ENCODE measurements at regions not wholly inside any gene's neighbourhood (a gene's known extent, or its start where the extent isn't known, plus 50 kb on each side); places are given as distances from the start of the nearest gene placed in this dataset.

DNA sequence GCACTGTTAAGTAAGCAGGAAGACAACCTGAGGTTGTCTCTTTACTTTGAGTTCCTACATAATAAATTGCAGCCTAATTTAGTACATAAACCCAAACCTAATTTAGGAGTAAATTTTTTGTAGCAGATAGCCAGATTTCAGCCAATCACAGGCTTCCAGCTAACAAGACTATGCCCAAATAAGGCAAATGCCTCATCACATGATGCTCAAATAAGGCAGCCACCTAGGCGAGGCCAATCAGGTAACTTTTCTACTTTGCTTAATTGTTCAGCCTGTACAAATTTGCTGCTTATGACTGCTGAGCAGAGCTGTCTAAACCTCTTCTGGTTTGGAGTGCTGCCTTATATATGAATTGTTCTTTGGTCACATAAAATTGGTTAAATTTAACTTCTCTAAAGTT, 1118.7 kb upstream of the TMEM132C start:
- no peak for DNase-seq
- Histone ChIP-seq H3K4me1 (replicated peaks; ENCODE audit: insufficient read depth) (no peaks in the 10 kb centered on the region), H4K20me1 (ENCODE audit: insufficient read depth) (no peaks in the 10 kb centered on the region), H3F3A (ENCODE audit: insufficient read depth, low read depth) (no peaks in the 10 kb centered on the region), H3K36me3 (ENCODE audit: low read depth) (no peaks in the 10 kb centered on the region), H3K79me2 (ENCODE audit: low read depth) (no peaks in the 10 kb centered on the region), H2AFZ (no peak overlapping the region), H3K27ac (no peak overlapping the region), H3K9me3 (ENCODE audit: insufficient read depth, low read depth) (no peaks in the 10 kb centered on the region), H3K4me3 (no peak overlapping the region), H3K27me3 (ENCODE audit: insufficient read depth, low read depth) (no peaks in the 10 kb centered on the region), H3K4me2 (no peak overlapping the region), H3K9me2 (ENCODE audit: insufficient read depth) (no peaks in the 10 kb centered on the region)
- POLR2A ChIA-PET (ENCODE audit: unreplicated experiment), result no interaction called here
- TF ChIP-seq EZH2 (IDR thresholded peaks at IDR 0.05; ENCODE audit: low read depth), result no peak
- TF ChIP-seq, protein P1, sequence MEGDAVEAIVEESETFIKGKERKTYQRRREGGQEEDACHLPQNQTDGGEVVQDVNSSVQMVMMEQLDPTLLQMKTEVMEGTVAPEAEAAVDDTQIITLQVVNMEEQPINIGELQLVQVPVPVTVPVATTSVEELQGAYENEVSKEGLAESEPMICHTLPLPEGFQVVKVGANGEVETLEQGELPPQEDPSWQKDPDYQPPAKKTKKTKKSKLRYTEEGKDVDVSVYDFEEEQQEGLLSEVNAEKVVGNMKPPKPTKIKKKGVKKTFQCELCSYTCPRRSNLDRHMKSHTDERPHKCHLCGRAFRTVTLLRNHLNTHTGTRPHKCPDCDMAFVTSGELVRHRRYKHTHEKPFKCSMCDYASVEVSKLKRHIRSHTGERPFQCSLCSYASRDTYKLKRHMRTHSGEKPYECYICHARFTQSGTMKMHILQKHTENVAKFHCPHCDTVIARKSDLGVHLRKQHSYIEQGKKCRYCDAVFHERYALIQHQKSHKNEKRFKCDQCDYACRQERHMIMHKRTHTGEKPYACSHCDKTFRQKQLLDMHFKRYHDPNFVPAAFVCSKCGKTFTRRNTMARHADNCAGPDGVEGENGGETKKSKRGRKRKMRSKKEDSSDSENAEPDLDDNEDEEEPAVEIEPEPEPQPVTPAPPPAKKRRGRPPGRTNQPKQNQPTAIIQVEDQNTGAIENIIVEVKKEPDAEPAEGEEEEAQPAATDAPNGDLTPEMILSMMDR (conservative IDR thresholded peaks at IDR 0.05), result no peak
- CTCF ChIA-PET, result no interaction called here
- BruUV-seq (replicated peaks), result no TSS peak
- intact Hi-C loops (cut with micrococcal nuclease; ENCODE audit: unreplicated experiment), result no loop called here

DNA sequence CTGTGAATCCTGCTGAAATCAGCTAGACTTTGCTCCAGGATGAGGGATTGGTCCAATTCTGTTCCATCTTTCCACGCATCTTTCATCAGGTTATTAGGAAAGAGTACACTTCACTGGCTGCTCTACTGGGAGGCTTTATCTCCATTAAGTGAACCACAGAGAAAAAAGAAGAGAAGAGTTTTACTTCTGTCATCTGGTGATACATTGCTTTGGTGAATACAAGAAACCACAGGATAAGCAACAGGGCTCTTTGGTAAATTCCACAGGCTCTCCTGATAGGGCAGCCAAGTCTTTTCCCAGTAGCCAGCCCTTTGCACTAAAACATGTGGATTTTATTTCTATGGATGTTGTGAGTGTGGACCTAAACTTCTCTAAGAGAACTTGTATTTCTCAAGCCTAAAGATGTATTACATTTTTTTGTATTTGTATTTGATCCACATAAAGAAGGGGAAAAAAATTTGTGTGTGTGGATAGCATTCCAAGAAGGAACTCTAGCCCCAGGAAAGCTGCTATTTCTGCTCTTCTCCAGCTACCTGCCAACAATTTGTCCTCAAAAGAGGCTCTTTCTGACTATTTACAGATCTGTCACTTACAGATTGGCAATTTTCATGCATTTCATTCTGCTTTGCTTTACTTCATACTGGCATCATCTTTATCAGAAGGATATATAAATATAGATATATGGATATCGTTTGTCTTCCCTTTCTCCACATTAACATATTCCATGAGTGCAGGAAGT, 1117.6 kb upstream of the TMEM132C start:
- Histone ChIP-seq H3K79me2 (ENCODE audit: low read depth) (no peaks in the 10 kb centered on the region), H3K4me2 (no peak overlapping the region), H2AFZ (no peak overlapping the region), H3K9me3 (ENCODE audit: insufficient read depth, low read depth) (no peaks in the 10 kb centered on the region), H4K20me1 (ENCODE audit: insufficient read depth) (no peaks in the 10 kb centered on the region), H3F3A (ENCODE audit: insufficient read depth, low read depth) (no peaks in the 10 kb centered on the region), H3K4me1 (replicated peaks; ENCODE audit: insufficient read depth) (no peaks in the 10 kb centered on the region), H3K27me3 (ENCODE audit: insufficient read depth, low read depth) (no peaks in the 10 kb centered on the region), H3K4me3 (no peak overlapping the region), H3K9me2 (ENCODE audit: insufficient read depth) (no peaks in the 10 kb centered on the region), H3K36me3 (ENCODE audit: low read depth) (no peaks in the 10 kb centered on the region), H3K27ac (no peak overlapping the region)
- DNase-seq, result no peak
- ChIA-PET CTCF (no interaction called here), POLR2A (ENCODE audit: unreplicated experiment) (no interaction called here)
- BruUV-seq (replicated peaks), result no TSS peak
- TF ChIP-seq, protein P1 (conservative IDR thresholded peaks at IDR 0.05), result no peak
- no peak for TF ChIP-seq EZH2 (IDR thresholded peaks at IDR 0.05; ENCODE audit: low read depth)
- intact Hi-C loops (cut with micrococcal nuclease; ENCODE audit: unreplicated experiment), result no loop called here

DNA sequence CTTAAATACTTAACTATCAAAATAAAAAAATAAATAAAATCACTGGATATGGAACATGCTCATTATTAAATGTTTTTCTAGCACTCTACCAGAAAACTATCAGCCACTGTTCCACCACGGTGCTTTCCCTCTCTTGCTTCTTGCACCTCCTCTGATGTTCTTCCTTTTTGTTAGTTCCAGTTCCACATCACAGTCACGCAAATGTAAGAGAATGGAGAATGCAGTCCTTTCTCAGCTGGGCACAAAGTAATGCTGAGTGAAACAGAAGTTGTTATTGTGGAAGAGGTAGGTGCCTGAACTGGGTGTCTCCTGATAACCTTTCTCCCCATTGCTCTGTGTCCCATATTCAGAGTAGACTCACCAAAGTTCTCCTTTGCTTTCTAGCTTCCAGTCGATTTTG, 1116.9 kb upstream of the TMEM132C start:
- TF ChIP-seq, protein P1 (conservative IDR thresholded peaks at IDR 0.05), result no peak
- TF ChIP-seq EZH2 (IDR thresholded peaks at IDR 0.05; ENCODE audit: low read depth), result no peak
- Histone ChIP-seq H3K9me2 (ENCODE audit: insufficient read depth) (no peaks in the 10 kb centered on the region), H3K27ac (no peak overlapping the region), H3K4me1 (replicated peaks; ENCODE audit: insufficient read depth) (no peaks in the 10 kb centered on the region), H3F3A (ENCODE audit: insufficient read depth, low read depth) (no peaks in the 10 kb centered on the region), H3K36me3 (ENCODE audit: low read depth) (no peaks in the 10 kb centered on the region), H3K9me3 (ENCODE audit: insufficient read depth, low read depth) (no peaks in the 10 kb centered on the region), H3K79me2 (ENCODE audit: low read depth) (no peaks in the 10 kb centered on the region), H3K4me2 (no peak overlapping the region), H3K27me3 (ENCODE audit: insufficient read depth, low read depth) (no peaks in the 10 kb centered on the region), H2AFZ (no peak overlapping the region), H4K20me1 (ENCODE audit: insufficient read depth) (no peaks in the 10 kb centered on the region), H3K4me3 (no peak overlapping the region)
- no peak for DNase-seq
- intact Hi-C loops (cut with micrococcal nuclease; ENCODE audit: unreplicated experiment), result no loop called here
- BruUV-seq (replicated peaks), result no TSS peak
- ChIA-PET POLR2A (ENCODE audit: unreplicated experiment) (no interaction called here), CTCF (no interaction called here)
